Ishikawa (cell line): ENCODE measurements at regions not wholly inside any gene's neighbourhood (a gene's known extent, or its start where the extent isn't known, plus 50 kb on each side); places are given as distances from the start of the nearest gene placed in this dataset.

Source experiments
- CREB1 ChIP-seq: IDR thresholded peaks from 2 replicates; pipeline ENCODE4 v1.6.1; 2012; ENCODE audit warnings: low read depth
- FOXM1 ChIP-seq: IDR thresholded peaks from 2 replicates; pipeline ENCODE4 v1.6.1; 2012; ENCODE audit warnings: low read depth, borderline replicate concordance

DNA sequence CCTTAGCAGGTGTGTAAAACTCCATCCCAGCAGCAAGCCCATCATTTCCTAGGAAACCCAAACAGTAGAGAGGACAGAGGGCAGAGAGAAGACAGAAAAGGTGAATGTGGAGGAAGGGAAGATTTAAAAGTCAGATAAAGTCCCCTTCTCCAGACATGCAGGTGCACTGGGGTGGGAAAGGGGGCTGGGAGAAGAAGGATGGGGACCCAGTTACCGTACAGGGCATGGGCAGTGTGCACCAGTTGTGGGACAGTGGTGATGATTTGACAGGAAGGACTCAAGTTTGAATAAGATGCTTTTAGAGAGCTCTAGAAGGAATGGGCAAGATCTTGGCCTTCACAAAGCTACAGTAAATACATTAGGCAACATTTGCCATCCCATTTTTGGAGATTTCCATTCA, 110.7 kb upstream of the PLXNA4 start:
- TF ChIP-seq CREB1 (no peak), FOXM1 (no peak)
